ENCODE measurements at regions not wholly inside any gene's neighbourhood (a gene's known extent, or its start where the extent isn't known, plus 50 kb on each side); places are given as distances from the start of the nearest gene placed in this dataset.

DNA sequence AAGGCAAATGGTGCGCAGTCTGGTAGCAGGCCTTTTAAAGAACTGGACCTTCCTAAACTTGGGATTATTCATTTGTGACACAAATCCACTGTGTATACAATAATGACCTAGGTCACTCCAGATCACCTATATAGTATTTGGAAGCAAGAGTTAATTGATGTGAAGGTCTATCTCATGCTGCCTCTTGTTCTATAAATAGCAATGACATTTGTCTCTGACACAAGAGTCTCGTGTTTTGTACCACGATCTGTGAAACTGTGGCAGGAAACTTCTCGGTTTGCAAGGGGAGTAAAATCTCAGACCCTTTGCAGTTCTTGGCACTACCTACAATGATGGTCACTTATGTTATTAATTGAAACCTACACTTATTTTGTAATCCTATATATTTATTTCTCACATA is 1408.4 kb downstream of the PCDH7 start:
- FAIRE-seq, result no peak

DNA sequence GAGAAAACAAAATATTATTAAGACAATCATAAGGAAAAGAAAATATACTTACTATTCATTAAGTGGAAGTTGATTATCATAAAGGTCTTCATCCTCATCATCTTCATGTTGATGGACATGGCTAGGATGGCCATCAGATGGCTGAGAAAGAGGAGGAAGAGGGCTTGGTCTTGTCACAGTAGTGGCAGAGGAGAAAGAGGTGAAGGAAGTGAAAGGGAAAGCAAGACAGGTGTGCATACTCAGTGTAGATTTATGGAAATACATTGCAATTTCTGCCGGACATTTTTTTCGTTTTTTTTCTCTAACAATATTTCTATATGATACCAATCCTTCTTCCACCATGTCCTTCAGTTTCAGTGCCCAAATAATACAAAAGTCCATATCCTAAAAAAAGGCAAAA is 1409.8 kb downstream of the PCDH7 start:
- FAIRE-seq, result no peak

DNA sequence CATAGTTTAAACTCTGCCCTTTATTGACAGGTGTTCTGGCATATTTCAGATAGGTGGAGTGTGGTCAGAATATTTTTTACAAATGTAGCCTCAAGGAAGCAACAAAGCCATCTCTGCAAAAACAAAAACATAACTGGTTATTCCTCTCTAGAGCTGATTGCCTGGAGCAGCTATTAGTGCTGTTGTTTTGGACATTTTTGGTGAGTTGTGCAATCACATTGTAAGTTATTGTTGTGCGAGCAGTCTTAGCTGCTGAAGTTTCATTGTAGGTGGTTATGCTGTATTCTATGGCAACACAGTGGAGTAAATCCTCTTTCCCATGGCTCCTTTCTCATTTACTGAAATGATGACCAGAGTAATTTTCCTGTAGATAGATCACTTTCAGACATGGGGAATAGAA is 1413.0 kb downstream of the PCDH7 start:
- FAIRE-seq, result no peak

DNA sequence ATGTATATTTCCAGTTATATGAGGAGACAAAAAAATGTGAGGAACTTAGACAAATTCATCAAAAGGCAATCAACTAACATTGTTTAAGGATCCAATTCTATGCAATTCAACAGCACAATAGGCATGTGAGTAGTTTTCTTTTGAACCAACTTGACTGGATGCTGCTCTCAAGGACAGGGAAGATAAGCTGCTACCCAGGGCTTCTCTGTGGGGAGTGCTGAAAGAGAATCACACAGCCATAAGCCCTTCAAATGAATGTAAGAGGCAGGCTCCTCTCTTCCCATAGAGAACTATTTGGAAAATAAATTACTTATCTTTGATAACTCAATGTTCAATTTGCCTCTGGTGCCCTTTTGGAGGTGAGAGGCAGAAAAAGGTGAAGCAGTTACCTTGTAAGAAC is 1413.6 kb downstream of the PCDH7 start:
- no peak for FAIRE-seq

DNA sequence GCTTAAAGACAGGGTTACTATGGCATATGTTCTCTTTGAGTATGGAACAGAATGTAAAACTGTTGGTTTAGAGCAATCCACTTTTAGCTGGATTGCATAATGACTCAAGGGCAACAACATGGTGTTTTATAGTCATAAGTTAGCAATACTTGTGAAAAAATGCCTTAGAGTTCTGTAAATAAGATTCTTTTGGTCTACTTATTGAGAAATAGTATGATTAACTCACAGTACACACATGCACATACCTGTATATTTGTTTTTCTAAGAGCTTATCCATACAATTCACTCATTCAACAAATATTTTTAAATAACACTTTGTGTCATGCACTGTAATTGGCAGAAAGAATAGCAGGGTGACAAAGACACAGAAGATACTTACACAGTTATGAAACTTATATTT is 1415.5 kb downstream of the PCDH7 start:
- no peak for FAIRE-seq

DNA sequence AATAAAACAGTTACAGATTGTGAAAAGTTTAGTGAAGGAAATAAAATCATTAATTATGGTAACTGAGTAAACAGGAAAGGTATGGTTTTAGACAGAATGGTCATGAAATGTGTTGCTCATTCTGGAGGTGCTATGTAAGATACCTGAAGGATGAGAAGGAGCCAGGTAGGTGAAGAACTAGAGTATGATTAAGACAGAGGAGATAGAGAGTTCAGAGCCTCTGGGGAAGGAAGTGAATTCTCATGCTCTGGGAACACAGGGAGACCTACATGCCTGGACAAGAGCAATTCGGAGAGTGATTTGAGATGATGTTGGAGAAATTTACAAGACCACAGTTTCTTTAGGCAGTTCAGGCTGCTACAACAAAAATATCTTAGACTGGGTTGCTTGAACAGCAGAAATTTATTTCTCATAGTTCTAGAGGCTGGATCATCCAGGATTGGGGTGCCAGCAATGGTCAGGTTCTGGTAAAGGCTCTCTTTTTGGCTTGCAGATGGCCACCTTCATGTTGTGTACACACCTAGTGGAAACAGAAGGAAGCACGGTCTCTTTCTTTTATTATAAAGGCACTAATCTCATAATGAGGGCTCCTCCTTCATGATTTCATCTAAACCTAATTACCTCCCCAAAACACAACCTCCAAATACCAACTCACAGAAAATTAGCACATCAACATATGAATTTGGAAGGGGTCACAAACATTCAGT is 1416.1 kb downstream of the PCDH7 start:
- FAIRE-seq, result no peak

DNA sequence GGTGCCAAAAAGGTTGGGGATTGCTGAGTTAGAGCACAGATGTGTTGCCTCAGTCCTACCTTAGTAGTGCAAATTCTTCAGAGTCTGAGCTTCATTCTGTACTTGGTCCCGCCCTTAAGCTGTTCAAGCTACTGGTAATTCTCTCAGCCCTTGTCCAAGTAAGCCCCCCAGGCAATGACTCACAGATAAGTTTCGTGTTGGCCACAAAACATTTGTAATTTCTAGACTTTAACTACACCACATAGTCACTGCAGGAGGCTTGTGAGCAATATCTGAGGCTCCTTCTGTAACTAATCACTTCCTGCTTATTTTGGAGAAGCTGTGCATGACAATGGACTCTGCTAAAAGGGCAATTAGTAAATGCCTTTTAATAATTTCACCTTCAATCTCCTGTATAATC is 1420.5 kb downstream of the PCDH7 start:
- no peak for FAIRE-seq

DNA sequence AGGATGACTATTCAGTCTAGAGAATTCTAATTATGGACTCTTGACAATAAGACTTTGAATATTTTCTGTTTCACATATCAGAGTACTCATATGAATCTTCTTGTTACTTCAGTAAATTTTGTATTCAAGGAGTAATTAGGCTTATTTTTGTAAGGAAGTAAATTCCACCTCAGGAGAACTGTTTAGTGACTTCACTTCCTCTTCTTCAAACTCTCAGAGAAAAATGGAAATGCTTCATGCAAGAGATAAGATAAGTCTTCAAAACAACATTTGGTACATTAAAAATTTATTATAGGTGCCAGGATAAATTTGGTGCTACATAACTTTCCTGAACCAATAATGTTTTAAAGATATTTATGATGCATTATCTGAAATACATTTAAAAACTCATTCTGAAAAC is 1421.9 kb downstream of the PCDH7 start:
- no peak for FAIRE-seq

DNA sequence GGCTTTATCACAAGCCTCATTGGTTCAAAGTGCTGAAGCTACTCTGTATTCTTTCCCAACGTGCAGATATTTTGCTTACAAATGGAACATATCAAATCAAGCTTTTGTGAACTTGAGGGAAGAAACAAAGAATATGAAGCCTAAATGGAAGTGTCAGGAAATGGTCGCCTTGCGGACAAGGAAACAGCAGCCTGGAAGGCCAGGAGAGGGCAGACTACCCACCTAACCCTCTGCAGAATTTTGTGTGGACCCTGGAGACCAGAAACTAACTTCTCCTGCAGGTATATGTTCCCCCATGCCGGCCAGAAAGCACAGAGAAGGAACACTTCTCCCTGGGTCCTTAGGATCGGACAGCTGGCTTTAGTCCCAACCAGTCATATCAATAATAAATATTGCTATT is 1425.8 kb downstream of the PCDH7 start:
- FAIRE-seq, result no peak

DNA sequence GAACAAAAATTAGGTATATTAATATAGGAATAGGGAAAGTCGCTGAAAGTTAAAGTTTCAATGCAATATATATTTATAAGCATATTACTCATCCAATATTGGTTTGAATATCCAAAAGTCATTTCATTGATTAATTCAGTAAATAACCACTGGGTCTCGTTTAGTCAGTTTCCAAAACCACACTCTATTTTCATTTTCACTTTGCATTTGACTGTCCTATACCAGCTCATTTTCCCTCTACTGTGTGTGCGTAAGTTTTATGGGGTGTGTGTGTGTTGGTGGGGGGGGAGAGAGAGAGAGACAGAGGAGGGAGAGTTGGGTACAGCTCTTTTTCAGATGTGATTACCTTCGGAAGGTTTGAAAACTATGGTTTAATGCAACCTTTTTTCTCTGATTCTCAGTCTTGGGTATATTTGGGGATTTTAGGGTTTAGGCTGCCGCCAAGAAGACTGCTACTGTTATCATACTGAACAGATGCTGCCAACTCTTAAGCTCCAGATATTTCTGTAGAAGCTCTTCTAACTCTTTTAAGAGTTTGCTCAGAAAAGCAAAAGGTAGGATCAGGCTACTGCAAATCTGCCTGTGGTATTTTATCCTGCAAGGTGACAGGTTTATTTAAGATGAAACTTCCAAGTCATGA is 1427.4 kb downstream of the PCDH7 start:
- FAIRE-seq, result no peak

DNA sequence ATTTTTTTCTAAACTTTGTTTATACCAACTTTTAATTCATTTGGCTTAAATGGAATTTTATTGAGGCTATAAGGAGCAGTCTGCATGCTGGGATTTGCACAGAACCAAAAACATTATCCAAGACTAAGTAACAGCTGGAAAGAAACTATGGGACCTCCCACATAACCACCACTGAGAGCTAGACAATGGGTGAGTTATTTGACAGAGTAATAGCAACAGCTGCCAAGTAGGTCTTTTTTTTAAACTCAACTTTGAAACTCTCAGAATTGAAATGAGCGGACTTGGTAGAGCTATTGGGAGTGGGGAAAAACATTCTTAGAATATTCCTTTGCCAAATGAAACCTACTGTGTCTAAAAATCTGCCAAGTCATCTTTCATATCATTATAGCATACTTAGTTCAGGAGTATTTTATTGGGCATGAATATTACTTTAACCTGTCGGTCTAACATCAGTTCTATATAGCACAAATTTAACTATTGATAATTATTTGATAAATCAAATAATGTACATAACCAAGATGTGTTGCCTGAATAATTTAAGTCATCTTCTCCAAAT is 1428.0 kb downstream of the PCDH7 start:
- no peak for FAIRE-seq

DNA sequence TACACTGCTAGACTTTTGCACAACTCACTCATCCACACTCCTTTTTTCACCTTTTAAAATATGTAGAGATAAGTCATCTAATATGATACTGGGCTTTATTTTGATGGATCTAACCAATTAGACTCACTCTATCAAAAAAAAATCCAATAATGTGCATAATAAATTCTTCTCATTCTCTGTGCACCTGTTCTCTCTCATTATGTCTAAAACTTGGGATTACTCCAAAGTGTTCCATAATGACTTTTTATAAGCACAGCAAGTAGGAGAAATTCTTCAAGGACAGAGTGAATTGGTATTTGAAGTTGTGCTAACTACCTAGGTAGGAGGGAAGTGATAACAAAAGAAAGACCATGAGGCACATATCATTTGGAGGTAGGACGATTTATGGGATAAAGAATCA is 1438.8 kb downstream of the PCDH7 start:
- FAIRE-seq, result no peak

DNA sequence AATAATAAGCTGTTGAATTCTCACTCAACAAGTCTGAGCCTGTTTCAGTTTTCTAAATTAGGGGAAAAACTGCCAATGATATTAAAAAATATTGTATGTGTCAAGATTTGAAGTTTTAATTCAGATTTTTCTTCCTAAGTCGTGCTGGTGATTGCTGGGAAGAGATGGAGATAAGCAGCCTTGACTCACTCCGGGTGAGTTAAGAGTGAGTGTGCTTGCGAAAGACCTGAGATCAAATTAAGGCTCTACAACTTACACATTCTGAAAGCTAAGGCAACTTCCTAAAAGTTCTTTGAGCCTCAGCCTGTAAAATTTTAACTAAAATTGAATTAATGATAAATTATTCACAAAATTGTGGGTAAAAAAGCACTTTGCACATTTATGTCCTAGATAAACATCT is 1441.2 kb downstream of the PCDH7 start:
- no peak for FAIRE-seq

DNA sequence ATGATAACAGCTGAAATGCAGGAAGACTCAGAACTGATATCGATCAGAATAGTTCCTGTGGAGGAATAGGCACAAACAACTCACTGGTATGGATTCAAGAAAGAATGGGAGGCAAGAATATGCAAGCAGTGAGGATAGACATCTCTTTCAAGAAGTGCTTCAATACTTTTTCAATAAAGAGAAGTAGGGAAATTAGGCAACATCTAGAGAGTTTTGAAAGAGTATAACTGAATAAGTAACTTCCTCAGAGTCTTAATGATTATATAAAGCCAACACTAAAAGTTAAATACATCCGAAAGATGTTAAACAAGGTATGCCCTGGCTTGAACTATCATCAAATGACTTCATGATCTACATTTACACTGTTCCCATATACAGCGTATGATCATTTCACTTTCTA is 1443.0 kb downstream of the PCDH7 start:
- FAIRE-seq, result no peak

DNA sequence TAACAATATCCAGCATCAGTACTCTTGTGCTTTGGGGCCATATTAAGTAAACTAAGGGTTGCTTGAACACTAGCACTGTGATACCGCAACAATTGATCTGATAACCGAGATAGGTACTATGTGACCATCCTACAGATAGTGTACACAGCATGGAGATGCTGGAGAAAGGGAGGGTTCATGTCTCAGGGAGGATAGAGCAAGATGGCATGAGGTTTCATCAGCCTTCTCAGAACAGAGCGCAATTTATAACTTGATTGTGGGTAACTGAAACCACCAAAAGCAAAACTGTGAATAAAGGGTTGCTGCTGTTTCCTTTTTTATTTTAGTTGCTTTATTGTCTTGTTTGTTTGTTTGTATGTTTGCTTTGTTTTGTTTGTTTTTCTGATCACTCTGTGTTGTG is 1449.7 kb downstream of the PCDH7 start:
- no peak for FAIRE-seq

DNA sequence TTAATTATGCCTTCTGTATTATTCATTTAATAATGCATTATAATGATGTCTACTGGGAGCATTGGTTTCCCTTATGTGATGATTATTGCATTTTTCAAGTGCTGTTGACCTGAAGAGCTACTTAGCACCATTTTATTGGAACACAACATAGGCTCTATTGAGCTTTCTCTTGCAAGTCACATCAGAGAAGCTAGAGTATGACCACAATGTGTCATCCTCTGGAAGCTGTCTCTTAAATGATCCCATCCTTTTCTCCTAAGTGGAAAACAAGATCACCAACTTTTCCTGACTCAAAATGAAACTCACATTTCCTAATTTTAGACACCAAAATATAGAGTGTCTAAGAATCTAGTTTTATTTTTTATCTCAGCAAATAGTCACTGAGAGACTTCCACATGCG is 1451.9 kb downstream of the PCDH7 start:
- no peak for FAIRE-seq

DNA sequence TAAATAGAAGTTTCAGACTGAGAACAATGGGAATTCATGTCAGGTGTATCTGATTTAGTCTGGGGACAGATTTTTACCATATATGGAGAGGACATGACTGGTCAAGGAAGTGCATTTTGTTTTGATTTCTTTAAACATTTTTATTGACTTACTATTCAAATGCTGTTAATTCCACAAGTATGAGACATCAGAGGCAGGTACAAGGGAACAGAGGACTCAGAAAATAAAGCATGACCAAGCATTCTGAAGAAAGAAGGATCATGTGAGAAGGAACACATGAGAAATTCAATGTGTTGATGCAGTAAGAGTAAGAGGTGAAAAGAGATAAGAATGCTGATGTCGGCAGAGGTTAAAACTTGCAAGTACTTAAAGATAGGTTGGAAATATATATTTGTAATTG is 1452.6 kb downstream of the PCDH7 start:
- no peak for FAIRE-seq

DNA sequence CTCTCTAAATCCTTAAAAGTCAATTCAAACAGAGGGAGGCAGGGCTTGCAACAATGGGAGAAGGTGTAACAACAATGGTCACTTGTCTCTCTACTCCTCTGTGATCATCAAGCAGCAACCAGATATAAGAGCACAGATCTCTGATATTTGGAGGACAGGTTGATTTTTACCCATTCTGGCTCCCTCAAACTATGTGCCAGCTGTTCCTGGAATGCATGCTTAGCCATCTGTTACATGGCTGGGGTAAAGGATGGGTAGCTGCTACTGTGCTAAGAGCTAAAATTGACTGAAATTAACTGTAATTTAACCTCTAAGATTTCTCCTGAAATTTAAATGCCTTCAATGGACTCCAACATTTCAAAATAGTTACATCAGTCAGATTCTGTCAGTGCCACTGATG is 1459.9 kb downstream of the PCDH7 start:
- no peak for FAIRE-seq

DNA sequence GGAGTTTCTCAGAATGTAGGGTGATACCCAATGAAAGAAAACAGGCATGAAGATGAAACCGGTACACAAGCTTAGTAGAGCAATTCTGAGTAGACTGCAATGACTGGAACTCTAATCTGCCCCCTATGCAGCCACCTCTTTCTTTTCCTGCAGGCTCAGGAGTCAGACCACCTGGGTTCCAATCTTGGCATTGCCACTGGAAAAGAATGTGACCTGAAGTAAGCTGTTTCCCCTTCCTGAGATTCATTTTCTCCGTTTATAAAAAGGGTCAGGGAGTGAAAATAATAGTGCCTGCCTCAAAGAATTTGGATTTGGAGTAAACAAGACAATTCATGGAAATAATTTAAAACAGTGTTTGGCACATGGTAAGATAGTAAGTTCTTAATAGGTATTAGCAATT is 1464.0 kb downstream of the PCDH7 start:
- no peak for FAIRE-seq

DNA sequence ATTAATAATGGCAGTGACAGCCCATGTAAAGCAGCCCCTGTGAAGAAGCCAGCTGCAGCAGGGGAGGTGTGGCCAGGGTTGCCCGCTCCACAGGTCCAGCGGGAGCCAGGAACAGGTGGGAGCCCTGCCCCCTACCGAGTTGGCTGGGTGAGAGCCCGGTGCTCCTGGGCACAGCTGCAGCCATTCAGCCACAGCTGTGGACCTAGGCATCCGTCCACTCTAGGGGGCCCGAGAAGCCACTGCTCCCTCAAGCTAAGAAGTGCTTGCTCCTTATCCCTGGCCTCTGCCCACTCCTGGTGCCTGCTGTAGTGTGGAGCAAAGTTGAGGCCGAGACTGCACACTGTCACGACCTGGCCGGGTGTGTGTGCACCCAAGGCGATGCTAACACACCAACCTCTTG is 1469.0 kb downstream of the PCDH7 start:
- FAIRE-seq, result no peak

DNA sequence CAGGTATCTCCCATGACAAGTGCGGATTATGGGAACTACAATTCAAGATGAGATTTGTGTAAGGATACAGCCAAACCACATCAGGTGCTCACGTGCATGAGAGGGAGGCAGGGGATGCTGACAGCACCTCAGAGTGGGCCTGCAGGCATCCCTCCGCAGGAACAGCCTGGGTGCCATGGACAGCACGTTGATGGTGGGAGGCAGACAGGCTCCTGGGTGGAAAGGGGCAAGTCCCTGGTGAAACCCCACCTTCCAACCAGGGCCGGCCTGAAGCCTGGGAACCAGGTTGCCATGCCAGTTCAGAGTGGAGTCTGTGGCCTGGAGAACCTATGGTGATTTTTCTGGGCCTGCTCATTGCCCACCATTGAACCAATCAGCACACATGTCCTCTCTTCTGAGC is 1469.6 kb downstream of the PCDH7 start:
- no peak for FAIRE-seq

DNA sequence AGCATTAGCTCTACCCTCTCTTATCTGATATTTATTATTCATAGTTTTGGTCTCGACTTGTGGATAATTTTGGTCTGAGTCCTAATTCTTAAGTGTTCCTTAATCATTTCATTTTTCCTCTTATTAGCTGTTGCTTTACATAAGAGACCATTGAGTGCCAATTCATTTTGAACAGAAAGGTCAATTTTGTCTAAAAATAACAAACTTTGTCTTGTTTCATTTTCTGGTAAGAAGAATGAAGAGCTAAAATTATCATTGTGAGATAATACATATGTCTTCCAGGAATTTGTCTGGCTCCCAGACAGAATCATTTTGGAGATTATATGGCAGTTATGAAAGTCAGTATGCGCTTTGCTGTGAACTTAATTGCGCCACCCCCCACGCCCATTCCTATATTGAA is 1471.8 kb downstream of the PCDH7 start:
- no peak for FAIRE-seq

DNA sequence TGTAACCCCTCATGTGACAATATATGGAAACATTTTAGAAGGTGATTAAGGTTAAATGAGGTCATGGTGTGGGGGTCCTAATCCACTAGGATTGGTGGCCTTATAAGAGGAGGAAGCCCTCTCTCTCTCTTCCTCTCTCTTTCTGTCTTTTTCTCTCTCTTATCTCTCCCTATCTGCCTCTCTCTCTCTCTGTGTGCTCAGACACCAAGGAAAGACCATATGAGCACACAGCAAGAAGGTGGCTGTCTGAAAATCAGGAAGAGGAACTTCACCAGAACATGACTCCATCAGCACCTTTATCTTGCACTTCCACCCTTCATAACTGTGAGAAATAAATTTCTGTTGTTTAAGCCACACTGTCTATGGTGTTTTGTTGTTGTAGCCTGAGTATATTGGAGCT is 1472.2 kb downstream of the PCDH7 start:
- FAIRE-seq, result no peak

DNA sequence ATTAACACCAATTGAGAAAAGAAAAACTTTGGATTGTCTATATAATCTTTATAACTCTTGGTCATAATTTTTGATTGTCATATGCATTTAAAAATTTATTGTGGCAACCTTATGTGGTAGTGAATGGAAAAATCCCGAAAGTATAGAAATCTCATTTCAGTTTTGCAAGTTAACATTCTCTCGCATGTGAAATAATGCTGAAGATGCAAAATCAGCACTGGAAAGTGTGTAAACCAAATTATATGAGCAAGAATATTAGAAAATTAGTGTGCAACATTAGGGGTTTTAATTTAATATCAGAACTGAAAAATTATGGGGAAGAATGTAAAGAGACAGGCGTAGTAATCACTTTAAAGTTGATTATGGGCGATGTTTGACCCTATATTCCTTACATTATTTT is 1472.8 kb downstream of the PCDH7 start:
- FAIRE-seq, result no peak
